GM19043 (cell line): ENCODE measurements at regions not wholly inside any gene's neighbourhood (a gene's known extent, or its start where the extent isn't known, plus 50 kb on each side); places are given as distances from the start of the nearest gene placed in this dataset.

Experiments
- ATAC-seq: cut with Tn5 transposase; IDR thresholded peaks from one replicate; pipeline ENCODE4 v1.9.1; 2021; ENCODE audit warnings: low read depth; ENCODE audit not compliant: unreplicated experiment

GRCh38 chr10:6305401-6306321 is 102.9 kb downstream of the PFKFB3 start:
- no peak for ATAC-seq

GRCh38 chr10:6306917-6307316 is 104.2 kb downstream of the PFKFB3 start:
- ATAC-seq: no peak

GRCh38 chr10:6309816-6310215 is 107.1 kb downstream of the PFKFB3 start:
- ATAC-seq: no peak

GRCh38 chr10:6310977-6311376 is 108.2 kb downstream of the PFKFB3 start:
- no peak for ATAC-seq

GRCh38 chr10:6311700-6312330 is 109.1 kb downstream of the PFKFB3 start:
- ATAC-seq: no peak

GRCh38 chr10:6312636-6313035 is 109.9 kb downstream of the PFKFB3 start:
- no peak for ATAC-seq

GRCh38 chr10:6313111-6313895 is 110.6 kb downstream of the PFKFB3 start:
- ATAC-seq: no peak

GRCh38 chr10:6314620-6315205 is 112.0 kb downstream of the PFKFB3 start:
- ATAC-seq: no peak

- ATAC-seq: no peak
Observed at GRCh38 chr10:6319119-6319518, 116.4 kb downstream of the PFKFB3 start.

- no peak for ATAC-seq
Observed at GRCh38 chr10:6320320-6321010, 117.7 kb downstream of the PFKFB3 start.

GRCh38 chr10:6321880-6322279 is 119.1 kb downstream of the PFKFB3 start:
- no peak for ATAC-seq

- no peak for ATAC-seq
Observed at GRCh38 chr10:6322805-6323204, 120.1 kb downstream of the PFKFB3 start.

GRCh38 chr10:6327961-6328698 is 125.4 kb downstream of the PFKFB3 start:
- ATAC-seq: no peak

- no peak for ATAC-seq
Observed at GRCh38 chr10:6328699-6329423, 126.1 kb downstream of the PFKFB3 start.

- no peak for ATAC-seq
Observed at GRCh38 chr10:6333086-6333485, 130.4 kb downstream of the PFKFB3 start.

- ATAC-seq: no peak
Observed at GRCh38 chr10:6333973-6334372, 131.2 kb downstream of the PFKFB3 start.

- no peak for ATAC-seq
Observed at GRCh38 chr10:6336016-6336415, 133.3 kb downstream of the PFKFB3 start.

- ATAC-seq: no peak
Observed at GRCh38 chr10:6337382-6337781, 134.7 kb downstream of the PFKFB3 start.

- ATAC-seq: no peak
Observed at GRCh38 chr10:6338361-6338760, 135.6 kb downstream of the PFKFB3 start.
